K562 (cell line): ENCODE measurements at regions not wholly inside any gene's neighbourhood (a gene's known extent, or its start where the extent isn't known, plus 50 kb on each side); places are given as distances from the start of the nearest gene placed in this dataset.

Source experiments
- ATAC-seq: fragments of 200-7000 bp; cut with Tn5 transposase; 3 replicates; pipeline ENCODE4 v1.9.1; 2020; ENCODE audit warnings: moderate library complexity
- BruUV-seq: library from RNA; stranded (reverse); fragments of 400-500 nt; replicated peaks from 2 replicates; lab custom pipeline; 2021; lab: Mats Ljungman, UMichigan
- CTCF ChIA-PET: fragments of 300-600 bp; formaldehyde crosslinking; extraction: SDS; loops from one replicate; lab custom pipeline; 2021; ENCODE audit warnings: low intra/inter-chr PET ratio; lab: Yijun Ruan, JAX
- POLR2A ChIA-PET: fragments of 300-600, 350-650 bp; sonication (Branson Sonifier 250); formaldehyde crosslinking; extraction: SDS; loops from one replicate; lab custom pipeline; 2021; ENCODE audit warnings: antibody characterized with exemption, inconsistent platforms; lab: Yijun Ruan, JAX
- DNase-seq, 4 experiments: peaks; one replicate each; pipeline versions ENCODE4 v3.0.0 to v3.0.0-alpha.2; 2011 to 2018; ENCODE audit warnings: low spot score in 3 of 4, mixed read lengths in 3 of 4; ENCODE audit errors: extremely low read depth in 1 of 4
- FAIRE-seq: peaks from 2 replicates; lab custom pipeline; 2011; peaks lifted over from hg19 to GRCh38; lab: Jason Lieb, UNC
- H2AFZ ChIP-seq: 2 replicates; pipeline ENCODE4 v1.6.0; 2011; ENCODE audit warnings: low read depth, low read length, control low read depth, inconsistent platforms
- H3K27ac ChIP-seq: fragments of 200-600 bp; 3 replicates; pipeline ENCODE4 v1.8.0; 2011; ENCODE audit warnings: low read depth, mild to moderate bottlenecking, control low read depth, inconsistent platforms, low read length, moderate library complexity, mixed read lengths; ENCODE audit errors: extremely low read depth
- H3K27me3 ChIP-seq, 2 experiments: fragments of 300-600 bp in 1 of 2; 2 replicates in 1 of 2; 3 replicates in 1 of 2; pipeline versions ENCODE4 v1.6.0 to v1.8.0; 2011; ENCODE audit warnings: inconsistent platforms in 2 of 2, low read length in 2 of 2, mild to moderate bottlenecking in 1 of 2, mixed read lengths in 1 of 2, moderate library complexity in 1 of 2; ENCODE audit not compliant: control insufficient read depth in 2 of 2, insufficient read depth in 2 of 2
- H3K36me3 ChIP-seq: fragments of 300-600 bp; 3 replicates; pipeline ENCODE4 v1.8.0; 2011; ENCODE audit warnings: mild to moderate bottlenecking, low read length, inconsistent platforms; ENCODE audit not compliant: control insufficient read depth, insufficient read depth
- H3K4me1 ChIP-seq, 2 experiments: fragments of 200-600 bp in 1 of 2; replicated peaks in 1 of 2; 2 replicates in 1 of 2; 3 replicates in 1 of 2; pipeline versions ENCODE4 v1.5.1 to v1.8.0; 2011; ENCODE audit warnings: inconsistent platforms in 2 of 2, low read length in 2 of 2, mild to moderate bottlenecking in 1 of 2, mixed read lengths in 1 of 2, moderate library complexity in 1 of 2; ENCODE audit not compliant: control insufficient read depth in 2 of 2, insufficient read depth in 2 of 2
- H3K4me2 ChIP-seq: 2 replicates; pipeline ENCODE4 v1.6.1; 2011; ENCODE audit warnings: low read length, control low read depth, inconsistent platforms, mixed read lengths; ENCODE audit not compliant: insufficient read depth
- H3K4me3 ChIP-seq: fragments of 200-600 bp; sonication (generic), shearing (Covaris generic); 2 replicates; pipeline ENCODE4 v1.5.1; 2016; ENCODE audit warnings: control low read depth, inconsistent platforms
- H3K79me2 ChIP-seq: fragments of 200-600 bp; 3 replicates; pipeline ENCODE4 v1.8.0; 2011; ENCODE audit warnings: low read length, inconsistent platforms; ENCODE audit not compliant: control insufficient read depth, insufficient read depth
- H3K9ac ChIP-seq, 2 experiments: 2 replicates each; pipeline versions ENCODE4 v1.6.0 to v1.6.1; 2011; ENCODE audit warnings: low read depth in 2 of 2, low read length in 2 of 2, control low read depth in 1 of 2, inconsistent platforms in 1 of 2, mild to moderate bottlenecking in 1 of 2, mixed read lengths in 1 of 2; ENCODE audit not compliant: insufficient read depth in 1 of 2
- H3K9me1 ChIP-seq: one replicate; pipeline ENCODE4 v1.6.0; 2011; ENCODE audit warnings: inconsistent platforms, mild to moderate bottlenecking, low read length, moderate library complexity; ENCODE audit not compliant: control insufficient read depth, insufficient read depth
- H3K9me3 ChIP-seq: replicated peaks from 2 replicates; pipeline ENCODE4 v1.5.1; 2011; ENCODE audit warnings: low read depth, low read length, inconsistent platforms; ENCODE audit not compliant: control insufficient read depth, insufficient read depth
- H4K20me1 ChIP-seq: replicated peaks from 2 replicates; pipeline ENCODE4 v1.6.1; 2011; ENCODE audit warnings: low read length, inconsistent platforms, mixed read lengths; ENCODE audit not compliant: control insufficient read depth, insufficient read depth
- ARID2 ChIP-seq: fragments of 450-650 bp; IDR thresholded peaks from 2 replicates; pipeline ENCODE4 v1.6.1; 2017; ENCODE audit warnings: antibody characterized with exemption, mild to moderate bottlenecking
- CCAR2 ChIP-seq: fragments of 200-400 bp; formaldehyde crosslinking; IDR thresholded peaks from 2 replicates; pipeline ENCODE4 v1.6.1; 2017; ENCODE audit warnings: mild to moderate bottlenecking, low read depth, low read length
- FOXK2 ChIP-seq, 2 experiments: fragments of 450-650 bp; IDR thresholded peaks in 1 of 2; conservative IDR thresholded peaks in 1 of 2; 2 replicates each; pipeline ENCODE4 v1.6.1; 2016; ENCODE audit warnings: low read depth in 2 of 2, mild to moderate bottlenecking in 1 of 2
- HDAC3 ChIP-seq: fragments of 450-650 bp; IDR thresholded peaks from 2 replicates; pipeline ENCODE4 v1.6.1; 2018; ENCODE audit warnings: borderline replicate concordance, mild to moderate bottlenecking, moderate library complexity; ENCODE audit not compliant: partially characterized antibody
- HDAC6 ChIP-seq: IDR thresholded peaks from 2 replicates; pipeline ENCODE4 v1.6.1; 2012; ENCODE audit warnings: low read depth, mild to moderate bottlenecking, control low read depth, inconsistent platforms, low read length, moderate library complexity
- KLF6 ChIP-seq: fragments of 250-450 bp; sonication (Bioruptor Pico); IDR thresholded peaks from 2 replicates; pipeline ENCODE4 v1.4.0; 2020; ENCODE audit warnings: mild to moderate bottlenecking, moderate library complexity, borderline replicate concordance
- NEUROD1 ChIP-seq: fragments of 150-350 bp; IDR thresholded peaks from 2 replicates; pipeline ENCODE4 v1.6.1; 2014; ENCODE audit warnings: borderline replicate concordance, low read length, low read depth; ENCODE audit not compliant: partially characterized antibody
- RFX7 ChIP-seq: fragments of 250-450 bp; sonication (Bioruptor Pico); IDR thresholded peaks from 2 replicates; pipeline ENCODE4 v1.5.1; 2021; ENCODE audit warnings: mild to moderate bottlenecking
- TAF1 ChIP-seq: IDR thresholded peaks from 2 replicates; pipeline ENCODE4 v1.6.1; 2011; ENCODE audit warnings: mild to moderate bottlenecking, low read length, moderate library complexity; ENCODE audit not compliant: insufficient read depth, control insufficient read depth, severe bottlenecking; ENCODE audit errors: extremely low read depth
- TAL1 ChIP-seq: fragments of 450-650 bp; IDR thresholded peaks from 2 replicates; pipeline ENCODE4 v1.6.1; 2016; ENCODE audit warnings: mild to moderate bottlenecking
- ZNF263 ChIP-seq: sonication (generic); formaldehyde crosslinking; IDR thresholded peaks from 2 replicates; pipeline ENCODE4 v1.8.0; 2022; ENCODE audit warnings: mild to moderate bottlenecking, missing genetic modification reagents, borderline replicate concordance
- ZNF695 ChIP-seq: fragments of 450-650 bp; formaldehyde crosslinking; IDR thresholded peaks from 2 replicates; pipeline ENCODE4 v1.4.0; 2020; ENCODE audit warnings: mild to moderate bottlenecking, moderate library complexity
- ZNF79 ChIP-seq: fragments of 250-450 bp; sonication (Bioruptor Pico); IDR thresholded peaks from 2 replicates; pipeline ENCODE4 v1.4.0; 2020; ENCODE audit warnings: low read depth, mild to moderate bottlenecking, moderate library complexity
- WGBS: fragments of 100-300 bp; shearing (Covaris generic); methylation state at CpG from one replicate; pipeline ENCODE4 v1.1.6; 2016; ENCODE audit warnings: low coverage, mixed read lengths; ENCODE audit not compliant: insufficient coverage; ENCODE audit errors: missing lambda C conversion rate; 5-methylcytosine and 5-hydroxymethylcytosine counted together
- in situ Hi-C: fragments of 300-500 bp; cut with MboI; formaldehyde crosslinking; loops from 4 replicates; pipeline ENCODE4 v1.15.0; 2018; ENCODE audit warnings: inconsistent platforms, mixed read lengths
- intact Hi-C: fragments of 100-400 bp; cut with micrococcal nuclease; formaldehyde crosslinking; loops from 2 replicates; pipeline ENCODE4 v1.14.2; 2022
- TF ChIP-seq, protein P1 (sequence below), 2 experiments: fragments of 200-800 bp in 1 of 2; sonication (Bioruptor generic) in 1 of 2; sonication (generic) in 1 of 2; formaldehyde crosslinking in 1 of 2; IDR thresholded peaks in 1 of 2; conservative IDR thresholded peaks in 1 of 2; 2 replicates each; pipeline versions ENCODE4 v1.5.0 to v1.6.1; 2016 to 2020; ENCODE audit warnings: missing compliant biosample characterization in 1 of 2, missing genetic modification characterization in 1 of 2, missing genetic modification reagents in 1 of 2

DNA sequence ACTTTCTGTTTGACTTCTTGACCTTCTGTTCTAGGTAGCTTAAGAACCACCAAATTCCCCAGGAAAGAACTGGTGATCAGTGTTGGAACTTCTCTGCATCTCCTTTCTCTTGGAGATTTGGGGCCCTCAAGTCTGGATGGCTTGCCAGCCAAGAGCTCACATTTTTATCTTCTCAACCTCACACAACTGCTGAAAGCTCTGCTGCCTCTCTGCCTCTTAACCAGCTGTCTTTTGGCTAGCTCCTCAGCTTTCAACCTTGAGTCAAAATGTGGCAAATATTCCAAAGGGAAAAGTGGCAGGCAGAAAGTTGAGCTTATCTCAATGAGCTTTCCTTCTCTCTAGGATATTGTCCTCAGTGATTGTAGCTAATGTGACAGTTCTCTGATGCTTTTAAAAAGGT is 89.2 kb upstream of the CCDC190 start (continued):
- TF ChIP-seq ZNF263 (CRISPR knock-in tag) (no peak), RFX7 (CRISPR knock-in tag) (no peak)

DNA sequence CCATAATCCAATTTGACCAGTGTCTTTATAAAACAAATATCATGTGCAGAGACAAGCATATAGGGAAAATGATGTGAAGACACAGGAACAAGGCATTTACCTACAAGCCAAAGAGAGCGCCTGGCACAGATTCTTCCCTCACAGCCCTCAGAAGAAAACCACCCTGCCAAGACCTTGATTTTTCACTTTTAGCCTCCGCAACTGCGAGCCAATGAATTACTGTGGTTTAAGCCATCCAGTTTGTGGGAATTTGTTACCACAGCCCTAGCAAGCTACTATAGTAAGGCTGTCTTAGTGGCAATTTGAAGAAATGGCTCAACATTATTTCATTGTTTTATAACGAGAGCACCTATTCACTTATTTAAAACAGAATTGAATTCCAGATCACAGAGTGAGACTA is 85.7 kb upstream of the CCDC190 start:
- H3K79me2 ChIP-seq: no peaks in the 10 kb centered on the region
- TF ChIP-seq ZNF79 (CRISPR knock-in tag) (no peak), NEUROD1 (no peak), KLF6 (CRISPR knock-in tag) (no peak), FOXK2 (conservative IDR thresholded peaks at IDR 0.05 in 1 of 2, IDR thresholded peaks at IDR 0.05 in 1 of 2; ENCODE audit: low read depth in 2 of 2) (no peak), CCAR2 (no peak), HDAC6 (no peak), TAF1 (no peak), ZNF695 (CRISPR knock-in tag) (no peak), TAL1 (no peak), ARID2 (no peak), HDAC3 (no peak)
- TF ChIP-seq, protein P1, sequence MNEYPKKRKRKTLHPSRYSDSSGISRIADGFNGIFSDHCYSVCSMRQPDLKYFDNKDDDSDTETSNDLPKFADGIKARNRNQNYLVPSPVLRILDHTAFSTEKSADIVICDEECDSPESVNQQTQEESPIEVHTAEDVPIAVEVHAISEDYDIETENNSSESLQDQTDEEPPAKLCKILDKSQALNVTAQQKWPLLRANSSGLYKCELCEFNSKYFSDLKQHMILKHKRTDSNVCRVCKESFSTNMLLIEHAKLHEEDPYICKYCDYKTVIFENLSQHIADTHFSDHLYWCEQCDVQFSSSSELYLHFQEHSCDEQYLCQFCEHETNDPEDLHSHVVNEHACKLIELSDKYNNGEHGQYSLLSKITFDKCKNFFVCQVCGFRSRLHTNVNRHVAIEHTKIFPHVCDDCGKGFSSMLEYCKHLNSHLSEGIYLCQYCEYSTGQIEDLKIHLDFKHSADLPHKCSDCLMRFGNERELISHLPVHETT (CRISPR knock-in tag; conservative IDR thresholded peaks at IDR 0.05 in 1 of 2, IDR thresholded peaks at IDR 0.05 in 1 of 2): no peak
- TF ChIP-seq, all 486 proteins: peak for 0
- FAIRE-seq: no peak
- Histone ChIP-seq H3K27me3 (no peaks in the 10 kb centered on the region), H4K20me1 (no peaks in the 10 kb centered on the region), H3K9ac (no peak overlapping the region), H3K27ac (no peak overlapping the region), H2AFZ (no peak overlapping the region), H3K4me2 (no peak overlapping the region), H3K36me3 (no peaks in the 10 kb centered on the region), H3K9me3 (no peaks in the 10 kb centered on the region), H3K4me1 (no peaks in the 10 kb centered on the region), H3K4me3 (no peak overlapping the region), H3K9me1 (no peaks in the 10 kb centered on the region)
- WGBS: 1% methylated on average over 4 of the region's 4 CpGs
- ATAC-seq: no peak
- no peak for DNase-seq
- in situ Hi-C loops (no loop called here), intact Hi-C loops (no loop called here)
- BruUV-seq: no TSS peak
- CTCF ChIA-PET: no interaction called here
- POLR2A ChIA-PET: no interaction called here
